ENCODE measurements at regions not wholly inside any gene's neighbourhood (a gene's known extent, or its start where the extent isn't known, plus 50 kb on each side); places are given as distances from the start of the nearest gene placed in this dataset.

DNA sequence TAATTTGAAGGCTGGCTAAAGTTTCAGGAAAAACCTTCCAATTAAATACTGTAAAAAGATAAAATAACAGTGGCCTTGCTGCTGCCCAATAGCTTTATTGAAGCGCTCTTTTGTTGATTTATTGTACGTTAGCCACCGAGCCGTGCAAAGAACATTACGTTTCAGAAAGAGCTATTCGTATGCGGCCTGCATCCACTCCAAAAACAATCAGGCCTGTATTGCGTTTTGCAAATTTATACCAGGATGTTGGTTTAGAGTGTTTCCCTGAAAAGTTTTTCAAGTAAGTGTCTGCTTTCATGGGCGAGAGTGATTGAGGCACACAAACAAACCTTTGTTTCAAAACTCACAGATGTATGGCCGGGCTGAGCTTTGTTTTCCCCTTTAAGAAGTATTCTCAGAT, 257.2 kb upstream of the SALL3 start:
- H3K4me3 ChIP-seq (ENCODE audit: low read depth, low read length), result no peak overlapping the region
- H3K27me3 ChIP-seq (ENCODE audit: insufficient read depth, low read length), result no peaks in the 10 kb centered on the region
- no peak overlapping the region for H3K27ac ChIP-seq (ENCODE audit: low read depth, low read length)

DNA sequence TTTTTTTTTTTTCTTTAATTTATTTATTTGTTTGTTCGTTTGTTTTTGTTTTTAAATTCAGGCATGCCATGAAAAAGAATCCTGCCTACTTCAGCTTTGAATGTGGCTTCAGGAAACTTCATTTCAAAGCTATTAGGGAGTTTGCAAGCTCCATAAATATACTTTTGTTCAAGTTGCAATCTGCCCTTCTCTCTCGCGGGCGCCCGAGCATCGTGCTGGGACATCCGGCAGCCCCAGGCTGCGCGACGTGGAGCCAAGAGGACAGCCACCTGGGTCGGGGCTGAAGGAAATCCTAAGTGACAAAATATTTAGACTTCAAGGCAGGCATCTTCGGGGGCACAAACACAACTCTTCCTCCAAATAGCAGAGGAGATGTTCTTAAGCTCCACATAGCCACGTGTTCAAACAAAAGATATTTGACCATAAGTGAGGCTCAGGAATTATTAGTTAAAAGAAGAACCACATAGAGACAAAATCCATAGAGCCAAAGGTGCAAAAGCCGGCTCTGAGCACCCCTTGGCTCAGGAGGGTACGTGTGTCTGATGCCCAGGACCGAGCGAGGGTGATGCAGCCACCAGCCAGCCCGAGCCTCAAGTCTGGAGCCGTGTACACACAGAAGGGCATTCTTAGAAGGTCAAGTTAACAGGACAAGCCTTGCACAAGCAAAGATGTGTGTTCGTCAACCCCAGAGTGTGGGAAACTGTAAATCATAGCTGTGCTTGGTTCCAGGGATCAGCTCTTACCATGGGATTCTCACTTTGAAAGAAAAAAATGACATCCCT, 256.5 kb upstream of the SALL3 start:
- Histone ChIP-seq H3K27ac (ENCODE audit: low read depth, low read length) (no peak overlapping the region), H3K79me2 (ENCODE audit: control insufficient read depth, insufficient read depth, low read length, unreplicated experiment) (no peaks in the 10 kb centered on the region), H2AFZ (ENCODE audit: low read length, unreplicated experiment) (no peak overlapping the region), H3K4me1 (ENCODE audit: control insufficient read depth, insufficient read depth, low read length, unreplicated experiment) (no peaks in the 10 kb centered on the region), H3K27me3 (ENCODE audit: insufficient read depth, low read length) (no peaks in the 10 kb centered on the region), H3K36me3 (ENCODE audit: insufficient read depth, low read length) (no peaks in the 10 kb centered on the region), H3K4me3 (ENCODE audit: low read depth, low read length) (no peak overlapping the region)

More for the DNA sequence above, 257.2 kb upstream of the SALL3 start:
- no peaks in the 10 kb centered on the region for H3K36me3 ChIP-seq (ENCODE audit: insufficient read depth, low read length)
- no peaks in the 10 kb centered on the region for H3K4me1 ChIP-seq (ENCODE audit: control insufficient read depth, insufficient read depth, low read length, unreplicated experiment)
- no peak overlapping the region for H2AFZ ChIP-seq (ENCODE audit: low read length, unreplicated experiment)
- no peaks in the 10 kb centered on the region for H3K79me2 ChIP-seq (ENCODE audit: control insufficient read depth, insufficient read depth, low read length, unreplicated experiment)

DNA sequence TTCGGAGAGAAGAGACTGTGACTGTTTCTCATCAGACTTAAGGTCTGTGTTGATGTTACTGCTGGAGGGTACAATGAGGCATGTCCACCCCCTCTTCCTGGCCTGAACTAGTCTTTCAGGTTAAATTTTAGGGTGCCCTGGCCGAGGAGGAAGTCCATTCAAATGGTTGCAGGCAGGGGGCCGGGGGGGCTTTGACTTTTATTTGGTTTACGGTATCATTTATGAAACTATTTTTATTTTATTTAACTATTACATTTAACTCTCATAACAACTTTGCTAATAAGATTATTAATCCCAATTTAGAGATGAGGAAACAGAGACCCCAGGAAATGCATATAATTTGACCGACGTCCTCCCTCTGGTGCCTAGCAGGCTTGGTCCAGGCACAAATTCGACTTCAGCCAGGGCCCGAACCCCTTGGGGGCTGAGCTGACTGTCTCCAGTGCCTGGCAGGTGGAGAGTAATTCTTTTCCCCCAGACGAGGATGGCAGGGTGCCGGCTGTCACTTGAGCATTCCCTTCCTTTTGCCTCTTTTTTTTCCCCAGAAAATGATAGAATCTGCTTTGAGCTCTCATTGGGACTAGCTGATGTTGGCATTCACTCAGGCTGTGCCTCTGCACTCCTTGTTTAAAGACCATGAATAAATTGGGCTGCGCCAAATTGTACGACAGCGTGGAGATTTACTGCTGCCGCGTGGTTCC, 255.3 kb upstream of the SALL3 start:
- H2AFZ ChIP-seq (ENCODE audit: low read length, unreplicated experiment), result no peak overlapping the region
- H3K27me3 ChIP-seq (ENCODE audit: insufficient read depth, low read length), result no peaks in the 10 kb centered on the region

DNA sequence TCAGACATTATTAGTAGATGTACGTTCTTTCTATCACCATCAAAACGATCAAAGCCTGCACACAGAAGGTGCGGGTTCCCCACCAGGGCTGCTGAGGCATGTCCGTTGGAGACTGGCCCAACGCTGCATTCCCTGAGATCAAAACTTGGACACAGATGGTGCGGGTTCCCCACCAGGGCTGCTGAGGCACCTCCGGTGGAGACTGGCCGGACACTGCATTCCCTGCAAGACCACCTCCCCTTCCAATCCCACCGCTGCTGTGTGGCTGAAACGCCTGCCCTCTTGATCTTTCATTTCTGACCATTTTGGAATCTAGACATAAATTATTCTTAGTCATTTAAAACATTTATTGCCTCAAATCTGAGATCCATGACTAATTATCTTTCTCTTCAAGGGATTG, 254.2 kb upstream of the SALL3 start:
- no peaks in the 10 kb centered on the region for H3K27me3 ChIP-seq (ENCODE audit: insufficient read depth, low read length)
- no peak overlapping the region for H2AFZ ChIP-seq (ENCODE audit: low read length, unreplicated experiment)
- H3K4me3 ChIP-seq (ENCODE audit: low read depth, low read length), result no peak overlapping the region
- no peaks in the 10 kb centered on the region for H3K79me2 ChIP-seq (ENCODE audit: control insufficient read depth, insufficient read depth, low read length, unreplicated experiment)
- H3K36me3 ChIP-seq (ENCODE audit: insufficient read depth, low read length), result no peaks in the 10 kb centered on the region
- H3K27ac ChIP-seq (ENCODE audit: low read depth, low read length), result no peak overlapping the region
- no peaks in the 10 kb centered on the region for H3K4me1 ChIP-seq (ENCODE audit: control insufficient read depth, insufficient read depth, low read length, unreplicated experiment)

More for the DNA sequence above, 255.3 kb upstream of the SALL3 start:
- Histone ChIP-seq H3K27ac (ENCODE audit: low read depth, low read length) (no peak overlapping the region), H3K79me2 (ENCODE audit: control insufficient read depth, insufficient read depth, low read length, unreplicated experiment) (no peaks in the 10 kb centered on the region), H3K4me1 (ENCODE audit: control insufficient read depth, insufficient read depth, low read length, unreplicated experiment) (no peaks in the 10 kb centered on the region), H3K36me3 (ENCODE audit: insufficient read depth, low read length) (no peaks in the 10 kb centered on the region), H3K4me3 (ENCODE audit: low read depth, low read length) (no peak overlapping the region)

DNA sequence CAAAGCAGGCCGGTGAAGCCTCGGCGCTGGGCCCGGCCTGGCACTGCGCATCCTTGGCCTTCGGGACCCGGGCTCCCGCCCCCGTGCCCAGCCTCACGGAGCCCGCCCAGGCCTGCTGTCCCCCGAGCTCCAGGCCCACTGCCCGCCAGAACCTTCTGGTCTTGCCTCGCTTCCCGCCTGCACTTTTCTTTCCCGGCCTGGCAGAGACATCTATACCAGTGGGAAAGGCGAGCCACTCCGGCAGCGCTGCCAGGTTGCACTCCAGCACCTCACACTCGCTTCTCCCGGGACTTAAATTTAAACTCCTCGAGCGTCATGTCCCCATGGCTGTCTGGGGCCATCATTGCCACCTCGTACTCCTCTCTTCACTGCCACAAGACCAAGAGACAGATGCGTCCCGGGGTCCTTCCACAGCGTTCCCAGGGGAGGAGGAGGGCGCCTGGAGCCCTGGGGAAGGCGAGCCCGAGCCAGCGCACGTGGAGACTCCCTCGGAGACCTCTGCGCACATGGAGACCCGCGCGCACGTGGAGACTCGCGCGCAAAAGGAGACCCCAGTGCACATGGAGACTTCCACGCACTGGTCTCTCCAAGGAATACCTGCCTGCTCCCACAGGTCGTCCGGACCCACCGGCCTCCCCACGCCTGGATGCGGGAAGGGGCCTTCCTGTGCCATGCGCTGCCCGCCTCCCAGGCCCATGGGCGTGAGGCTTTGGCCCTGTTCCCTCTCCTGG, 253.1 kb upstream of the SALL3 start:
- no peak overlapping the region for H3K4me3 ChIP-seq (ENCODE audit: low read depth, low read length)
- H3K36me3 ChIP-seq (ENCODE audit: insufficient read depth, low read length), result no peaks in the 10 kb centered on the region
- H3K27ac ChIP-seq (ENCODE audit: low read depth, low read length), result no peak overlapping the region
- no peak overlapping the region for H2AFZ ChIP-seq (ENCODE audit: low read length, unreplicated experiment)
- H3K4me1 ChIP-seq (ENCODE audit: control insufficient read depth, insufficient read depth, low read length, unreplicated experiment), result no peaks in the 10 kb centered on the region
- no peaks in the 10 kb centered on the region for H3K27me3 ChIP-seq (ENCODE audit: insufficient read depth, low read length)
- H3K79me2 ChIP-seq (ENCODE audit: control insufficient read depth, insufficient read depth, low read length, unreplicated experiment), result no peaks in the 10 kb centered on the region

DNA sequence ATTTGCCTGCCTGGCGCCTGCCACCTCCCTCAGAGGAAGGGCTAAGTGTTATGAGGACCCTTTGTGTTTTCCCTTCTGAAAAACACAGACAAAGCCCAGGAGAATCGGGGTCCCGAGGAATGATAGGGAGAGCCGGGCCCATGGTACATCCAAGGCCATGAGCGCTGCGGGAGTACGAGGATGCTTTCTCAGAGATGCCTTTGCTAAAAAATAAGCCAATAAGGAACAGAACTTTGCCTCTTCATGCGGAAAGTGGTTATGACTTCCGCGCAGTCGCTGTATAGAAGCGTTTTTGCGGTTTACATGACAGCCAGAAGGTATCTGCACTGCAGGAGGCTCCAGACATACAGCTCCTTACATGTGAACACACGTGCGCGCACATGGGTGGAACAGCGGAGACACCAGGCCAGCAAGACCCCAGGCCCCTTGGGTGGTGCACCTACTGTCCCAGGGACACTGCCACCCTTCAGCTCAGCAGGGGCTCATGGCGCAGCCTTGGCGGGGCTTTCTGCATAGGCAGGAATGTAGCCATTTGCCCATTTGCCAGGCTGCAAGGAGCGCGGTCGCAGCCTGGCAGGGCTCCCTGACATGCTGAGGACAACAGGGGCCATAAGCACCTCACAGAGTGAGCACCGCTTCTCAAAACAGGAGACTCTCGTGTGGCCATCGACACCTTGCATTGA, 252.4 kb upstream of the SALL3 start:
- Histone ChIP-seq H3K4me1 (ENCODE audit: control insufficient read depth, insufficient read depth, low read length, unreplicated experiment) (no peaks in the 10 kb centered on the region), H3K27me3 (ENCODE audit: insufficient read depth, low read length) (no peaks in the 10 kb centered on the region), H3K36me3 (ENCODE audit: insufficient read depth, low read length) (no peaks in the 10 kb centered on the region)

DNA sequence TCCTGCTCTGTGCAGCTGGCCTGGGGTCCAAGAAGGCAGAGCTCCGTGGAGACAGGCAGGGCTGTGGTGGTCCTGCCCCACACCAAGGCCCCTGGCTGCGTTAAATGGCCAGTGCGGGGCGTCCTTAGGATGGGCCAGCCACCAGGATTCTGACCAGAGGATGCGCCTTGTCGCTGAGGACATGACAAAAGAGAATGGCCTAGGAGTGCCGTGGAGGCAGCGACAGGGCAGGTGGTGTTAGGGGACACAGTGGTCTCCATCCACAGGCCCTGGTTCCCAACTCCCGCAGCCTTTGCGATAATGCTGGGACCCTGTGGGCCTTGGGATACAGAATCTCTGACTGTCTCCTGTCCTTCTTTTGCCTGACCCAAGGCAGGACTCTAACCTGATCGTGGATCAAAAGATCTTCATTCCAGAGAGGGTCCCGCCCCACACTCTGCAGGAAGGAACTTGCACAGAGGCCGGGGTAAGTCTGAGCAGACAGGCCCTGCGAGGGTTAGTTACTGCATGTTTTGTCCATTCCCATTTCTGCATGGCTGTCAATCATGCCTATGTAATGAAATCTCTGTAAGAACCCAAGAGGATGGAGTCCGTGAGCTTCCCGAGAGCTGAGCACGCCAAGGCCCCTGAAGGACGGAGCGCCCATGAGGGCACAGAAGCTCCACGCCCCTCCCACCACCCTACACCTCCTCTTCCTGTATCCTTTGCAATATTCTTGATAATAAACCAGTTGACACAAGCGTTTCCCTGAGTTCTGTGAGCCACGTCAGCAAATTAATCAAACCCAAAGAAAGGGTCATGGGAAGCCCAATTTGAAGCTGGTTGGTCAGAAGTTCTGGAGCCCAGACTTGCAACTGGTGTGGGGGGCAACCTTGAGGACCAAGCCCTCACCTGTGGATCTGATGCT, 251.5 kb upstream of the SALL3 start:
- no peaks in the 10 kb centered on the region for H3K27me3 ChIP-seq (ENCODE audit: insufficient read depth, low read length)

More for the DNA sequence above, 252.4 kb upstream of the SALL3 start:
- Histone ChIP-seq H3K79me2 (ENCODE audit: control insufficient read depth, insufficient read depth, low read length, unreplicated experiment) (no peaks in the 10 kb centered on the region), H3K4me3 (ENCODE audit: low read depth, low read length) (no peak overlapping the region), H2AFZ (ENCODE audit: low read length, unreplicated experiment) (no peak overlapping the region), H3K27ac (ENCODE audit: low read depth, low read length) (no peak overlapping the region)

DNA sequence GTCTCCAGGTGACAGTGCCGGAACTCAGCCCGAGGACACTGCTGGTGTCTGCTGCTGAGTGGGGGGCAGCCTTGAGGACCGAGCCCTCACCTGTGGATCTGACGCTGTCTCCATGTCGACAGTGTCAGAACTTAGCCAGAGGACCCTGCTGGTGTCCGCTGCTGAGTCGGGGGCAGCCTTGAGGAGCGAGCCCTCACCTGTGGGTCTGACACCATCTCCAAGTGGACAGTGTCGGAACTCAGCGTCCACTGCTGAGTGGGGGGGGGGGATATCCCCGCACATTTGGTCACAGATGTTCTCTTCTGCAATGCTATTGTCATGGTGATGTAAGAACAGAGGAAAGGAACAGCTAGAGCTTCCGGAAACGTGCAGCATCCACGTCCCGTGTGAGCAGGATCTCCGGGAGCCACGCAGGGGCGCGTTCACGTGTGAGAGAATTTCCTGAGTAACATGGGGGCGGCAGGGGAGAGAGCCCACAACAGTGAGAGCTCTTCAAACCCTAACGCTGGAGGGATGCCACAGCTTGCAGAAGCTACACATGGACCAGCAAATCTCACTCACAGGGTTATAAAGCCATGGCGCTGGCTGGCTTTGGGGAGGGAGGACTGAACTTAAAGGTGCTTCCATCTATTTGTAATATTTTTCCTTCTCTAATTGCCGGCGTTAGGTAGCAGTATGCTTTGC, 250.7 kb upstream of the SALL3 start:
- Histone ChIP-seq H3K36me3 (ENCODE audit: insufficient read depth, low read length) (no peaks in the 10 kb centered on the region), H3K27me3 (ENCODE audit: insufficient read depth, low read length) (no peaks in the 10 kb centered on the region), H2AFZ (ENCODE audit: low read length, unreplicated experiment) (no peak overlapping the region), H3K4me1 (ENCODE audit: control insufficient read depth, insufficient read depth, low read length, unreplicated experiment) (no peaks in the 10 kb centered on the region), H3K4me3 (ENCODE audit: low read depth, low read length) (no peak overlapping the region), H3K79me2 (ENCODE audit: control insufficient read depth, insufficient read depth, low read length, unreplicated experiment) (no peaks in the 10 kb centered on the region), H3K27ac (ENCODE audit: low read depth, low read length) (no peak overlapping the region)

More for the DNA sequence above, 251.5 kb upstream of the SALL3 start:
- H2AFZ ChIP-seq (ENCODE audit: low read length, unreplicated experiment), result no peak overlapping the region
- H3K27ac ChIP-seq (ENCODE audit: low read depth, low read length), result no peak overlapping the region
- H3K79me2 ChIP-seq (ENCODE audit: control insufficient read depth, insufficient read depth, low read length, unreplicated experiment), result no peaks in the 10 kb centered on the region
- H3K4me3 ChIP-seq (ENCODE audit: low read depth, low read length), result no peak overlapping the region
- H3K4me1 ChIP-seq (ENCODE audit: control insufficient read depth, insufficient read depth, low read length, unreplicated experiment), result no peaks in the 10 kb centered on the region
- no peaks in the 10 kb centered on the region for H3K36me3 ChIP-seq (ENCODE audit: insufficient read depth, low read length)

DNA sequence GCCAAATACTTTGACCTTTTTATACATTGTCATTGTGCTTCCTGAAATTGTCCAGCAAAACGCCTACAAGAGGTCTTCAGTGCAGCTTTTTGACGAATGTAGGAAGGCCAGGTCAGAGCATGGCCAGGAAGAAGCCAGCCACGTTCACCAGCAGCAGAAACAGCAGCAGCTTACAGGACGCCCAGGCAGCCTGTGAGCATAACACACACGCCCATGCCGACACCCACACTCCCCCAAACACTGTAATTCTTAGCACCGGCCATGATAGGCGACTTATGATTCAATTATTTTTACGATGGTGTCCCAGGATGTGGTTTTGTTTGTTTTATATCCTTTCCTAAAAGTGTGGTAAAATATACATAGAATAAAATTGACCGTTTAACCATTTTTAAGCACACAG, 249.1 kb upstream of the SALL3 start:
- Histone ChIP-seq H3K79me2 (ENCODE audit: control insufficient read depth, insufficient read depth, low read length, unreplicated experiment) (no peaks in the 10 kb centered on the region), H3K4me1 (ENCODE audit: control insufficient read depth, insufficient read depth, low read length, unreplicated experiment) (no peaks in the 10 kb centered on the region), H3K27ac (ENCODE audit: low read depth, low read length) (no peak overlapping the region), H3K36me3 (ENCODE audit: insufficient read depth, low read length) (no peaks in the 10 kb centered on the region), H3K27me3 (ENCODE audit: insufficient read depth, low read length) (no peaks in the 10 kb centered on the region), H3K4me3 (ENCODE audit: low read depth, low read length) (no peak overlapping the region), H2AFZ (ENCODE audit: low read length, unreplicated experiment) (no peak overlapping the region)
